EH (cell line): ENCODE measurements at regions not wholly inside any gene's neighbourhood (a gene's known extent, or its start where the extent isn't known, plus 50 kb on each side); places are given as distances from the start of the nearest gene placed in this dataset.
"Not testable (repeated sequence)": the region's sequence is repeated elsewhere in the genome, so short reads cannot be mapped to it uniquely, and the experiment has no call there.

Source experiments
- DNase-seq: peaks from one replicate; pipeline ENCODE4 v3.0.0-alpha.2; 2015; ENCODE audit warnings: low read depth

GRCh38 chr14:106719880-106720279 lies 1193.5 kb downstream of the TMEM121 start:
- not testable (repeated sequence) for DNase-seq

- not testable (repeated sequence) for DNase-seq
These were observed 1195.5 kb downstream of the TMEM121 start for GRCh38 chr14:106721926-106722325.

GRCh38 chr14:106722813-106723687 lies 1196.7 kb downstream of the TMEM121 start:
- DNase-seq = not testable (repeated sequence)

DNA sequence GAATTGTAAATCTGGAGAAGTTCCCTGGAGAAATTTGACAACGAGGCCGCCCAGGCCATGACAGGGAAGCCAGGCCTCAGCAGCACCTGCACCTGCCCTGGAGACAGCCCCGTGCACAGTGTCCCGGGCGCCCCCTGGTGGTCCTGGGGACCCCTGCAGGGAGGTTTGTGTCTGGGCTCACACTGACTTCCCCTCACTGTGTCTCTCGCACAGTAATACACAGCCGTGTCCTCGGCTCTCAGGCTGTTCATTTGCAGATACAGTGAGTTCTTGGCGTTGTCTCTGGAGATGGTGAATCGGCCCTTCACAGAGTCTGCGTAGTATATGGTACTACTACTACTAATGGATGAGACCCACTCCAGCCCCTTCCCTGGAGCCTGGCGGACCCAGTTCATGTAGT lies 1201.6 kb downstream of the TMEM121 start:
- DNase-seq = not testable (repeated sequence)

- no peak for DNase-seq
These were observed 1202.2 kb downstream of the TMEM121 start for GRCh38 chr14:106728611-106729010.

GRCh38 chr14:106729551-106729950 lies 1203.2 kb downstream of the TMEM121 start:
- no peak for DNase-seq

GRCh38 chr14:106733771-106734170 lies 1207.4 kb downstream of the TMEM121 start:
- no peak for DNase-seq

GRCh38 chr14:106737021-106737420 lies 1210.6 kb downstream of the TMEM121 start:
- DNase-seq = no peak

- DNase-seq = no peak
These were observed 1211.7 kb downstream of the TMEM121 start for GRCh38 chr14:106738075-106738474.

GRCh38 chr14:106738598-106739258 lies 1212.3 kb downstream of the TMEM121 start:
- not testable (repeated sequence) for DNase-seq

- not testable (repeated sequence) for DNase-seq
These were observed 1214.9 kb downstream of the TMEM121 start for GRCh38 chr14:106741086-106741827.

DNA sequence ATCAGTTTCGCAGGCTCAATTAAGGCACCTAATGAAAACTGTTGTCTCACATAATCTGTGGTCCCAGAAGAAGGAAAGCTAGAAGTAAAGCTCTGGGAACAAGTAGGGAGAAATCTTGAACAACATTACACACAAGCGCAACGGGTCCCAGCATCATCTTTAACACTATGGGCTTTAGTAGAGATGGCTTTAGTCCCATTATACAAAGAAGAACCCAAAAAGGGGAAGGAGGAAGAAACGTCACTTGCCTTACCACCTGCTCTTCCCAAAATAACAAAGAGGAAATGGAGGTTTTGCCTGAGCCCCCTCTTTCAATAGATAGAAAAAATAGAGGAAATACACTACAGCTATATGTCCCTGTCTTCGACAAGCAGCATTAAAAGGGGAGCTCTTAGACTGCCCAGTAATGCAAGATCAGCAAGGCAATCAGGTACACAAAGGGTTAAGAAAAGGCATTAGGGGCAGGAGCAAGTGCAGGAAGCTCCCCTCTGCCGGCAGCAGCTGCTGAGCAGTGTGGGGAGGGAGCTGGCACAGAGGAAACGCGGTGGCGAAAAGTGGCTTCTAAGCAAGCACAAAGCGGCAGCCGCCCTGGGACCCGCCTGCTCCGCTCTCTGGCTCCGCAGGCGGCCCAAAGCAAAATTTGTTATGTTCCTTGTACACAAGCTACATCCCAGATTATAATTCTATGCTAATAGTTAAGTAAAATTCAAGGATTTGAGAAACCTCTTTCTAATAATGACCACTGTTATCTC lies 1218.8 kb downstream of the TMEM121 start:
- DNase-seq = not testable (repeated sequence)

DNA sequence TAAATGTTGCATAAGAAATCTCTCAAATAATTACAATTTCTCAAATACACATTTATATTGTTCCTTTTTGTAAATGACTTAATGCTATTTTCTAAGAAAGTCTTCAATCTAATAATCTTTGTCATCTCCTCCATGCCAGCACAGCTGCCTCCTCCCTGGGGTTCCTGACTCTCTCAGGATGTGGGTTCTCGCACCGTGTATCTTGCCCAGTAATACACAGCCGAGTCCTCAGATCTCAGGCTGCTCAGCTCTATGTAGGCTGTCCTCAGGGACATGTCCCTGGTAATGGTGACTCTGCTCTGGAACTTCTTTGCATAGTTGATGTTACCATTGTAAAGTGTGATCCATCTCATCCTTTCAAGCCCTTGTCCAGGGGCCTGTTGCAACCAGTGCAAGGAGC lies 1223.7 kb downstream of the TMEM121 start:
- not testable (repeated sequence) for DNase-seq

- DNase-seq = not testable (repeated sequence)
These were observed 1227.4 kb downstream of the TMEM121 start for GRCh38 chr14:106753751-106754150.

- DNase-seq = not testable (repeated sequence)
These were observed 1231.1 kb downstream of the TMEM121 start for GRCh38 chr14:106757444-106757843.

DNA sequence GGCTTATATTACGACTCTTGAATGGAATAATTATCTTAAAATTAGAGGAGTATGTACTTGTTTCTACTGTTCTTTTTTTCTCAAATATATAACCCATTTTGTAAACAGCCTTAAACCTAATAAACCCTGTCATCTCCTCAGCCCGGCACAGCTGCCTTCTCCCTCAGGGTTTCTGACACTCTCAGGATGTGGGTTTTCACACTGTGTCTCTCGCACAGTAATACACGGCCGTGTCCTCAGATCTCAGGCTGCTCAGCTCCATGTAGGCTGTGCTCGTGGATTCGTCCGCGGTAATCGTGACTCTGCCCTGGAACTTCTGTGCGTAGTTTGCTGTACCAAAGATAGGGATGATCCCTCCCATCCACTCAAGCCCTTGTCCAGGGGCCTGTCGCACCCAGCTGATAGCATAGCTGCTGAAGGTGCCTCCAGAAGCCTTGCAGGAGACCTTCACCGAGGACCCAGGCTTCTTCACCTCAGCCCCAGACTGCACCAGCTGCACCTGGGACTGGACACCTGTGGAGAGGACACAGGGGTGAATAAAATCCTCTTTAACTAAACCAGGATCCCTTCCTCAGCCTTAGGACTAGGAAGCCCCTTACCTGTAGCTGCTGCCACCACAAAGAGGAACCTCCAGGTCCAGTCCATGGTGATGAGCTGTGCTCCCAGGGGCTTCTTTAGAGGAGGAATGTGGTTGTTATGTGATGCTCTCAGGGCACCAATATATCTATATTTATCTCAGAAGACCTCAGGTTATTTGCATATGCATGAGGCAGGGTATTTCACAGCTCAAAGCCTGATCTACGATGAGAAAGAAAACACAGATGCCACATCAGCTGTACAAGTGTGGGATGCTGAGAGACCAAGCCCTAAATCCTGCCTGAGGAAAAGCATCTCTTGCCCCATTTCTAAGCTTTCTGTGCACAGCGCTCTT lies 1235.8 kb downstream of the TMEM121 start:
- not testable (repeated sequence) for DNase-seq

- DNase-seq = not testable (repeated sequence)
These were observed 1238.6 kb downstream of the TMEM121 start for GRCh38 chr14:106764968-106765369.

DNA sequence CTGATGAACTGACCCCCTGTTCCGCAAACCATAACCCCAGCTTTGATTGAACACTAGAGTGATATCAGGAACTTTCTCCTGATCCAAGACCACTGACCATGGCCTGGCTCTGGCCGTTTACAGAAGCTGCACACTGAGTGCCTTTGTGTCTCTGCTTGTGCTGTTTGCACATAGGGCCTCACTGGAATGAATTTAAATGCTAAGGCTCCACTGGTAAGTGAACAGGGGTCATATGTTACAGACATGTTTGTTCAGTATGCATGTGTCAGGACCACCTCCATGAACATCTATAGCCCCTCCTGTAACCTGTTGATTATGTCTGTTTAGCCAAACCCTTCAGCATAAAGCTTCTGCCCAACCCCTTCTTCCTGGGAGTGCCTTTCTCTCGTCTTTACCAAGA lies 1239.8 kb downstream of the TMEM121 start:
- no peak for DNase-seq

GRCh38 chr14:106766551-106767277 lies 1240.3 kb downstream of the TMEM121 start:
- DNase-seq = not testable (repeated sequence)

DNA sequence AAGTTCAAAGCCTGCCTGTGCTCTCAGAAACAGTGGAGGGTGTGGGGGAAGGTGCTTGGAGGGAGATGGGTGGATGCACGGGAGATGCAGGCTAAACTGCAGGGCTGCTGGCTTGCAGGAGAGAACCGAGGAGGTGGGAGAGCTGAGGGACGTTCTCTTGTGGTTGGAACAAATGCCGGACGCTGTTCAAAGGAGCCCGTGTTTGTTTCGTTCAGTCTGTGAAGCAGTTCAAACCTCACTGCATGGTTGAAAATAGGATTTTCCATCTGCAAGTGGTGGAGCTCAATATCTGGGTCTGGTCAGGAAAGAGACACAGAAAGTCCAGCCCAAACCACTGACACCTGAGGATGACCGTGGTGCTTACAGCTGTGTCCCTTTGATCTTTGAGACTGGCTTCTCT lies 1241.8 kb downstream of the TMEM121 start:
- DNase-seq = not testable (repeated sequence)
